GM12878 (cell line): ENCODE measurements at regions not wholly inside any gene's neighbourhood (a gene's known extent, or its start where the extent isn't known, plus 50 kb on each side); places are given as distances from the start of the nearest gene placed in this dataset.
A peak's percentile ranks its signal among the peaks of the same experiment; 100 is the strongest.

Experiments
- ATAC-seq: fragments of 200-7000 bp; cut with Tn5 transposase; 3 replicates; pipeline ENCODE4 v1.9.1; 2020; ENCODE audit warnings: mild to moderate bottlenecking, moderate library complexity
- BruUV-seq: library from RNA; stranded (reverse); fragments of 400-500 nt; replicated peaks from 2 replicates; lab custom pipeline; 2021; lab: Mats Ljungman, UMichigan
- CTCF ChIA-PET: fragments of 300-600 bp; sonication (Branson Sonifier 250); formaldehyde crosslinking; extraction: SDS; loops from one replicate; lab custom pipeline; 2021; ENCODE audit warnings: inconsistent platforms; lab: Yijun Ruan, JAX
- POLR2A ChIA-PET: fragments of 350-600 bp; formaldehyde crosslinking; extraction: SDS; loops from one replicate; lab custom pipeline; 2021; ENCODE audit warnings: inconsistent platforms; lab: Charles Lee
- RAD21 ChIA-PET: fragments of 300-600 bp; sonication (Branson Sonifier 250); formaldehyde crosslinking; loops from one replicate; lab custom pipeline; 2023; ENCODE audit warnings: antibody characterized with exemption; ENCODE audit not compliant: unreplicated experiment; lab: Charles Lee
- SMC1A ChIA-PET: fragments of 300-600 bp; sonication (Branson Sonifier 250); formaldehyde crosslinking; loops from one replicate; lab custom pipeline; 2023; ENCODE audit not compliant: unreplicated experiment, uncharacterized antibody; lab: Charles Lee
- DNase-seq: peaks from one replicate; pipeline ENCODE4 v3.0.0-alpha.2; 2011; ENCODE audit warnings: low read depth, low spot score
- FAIRE-seq: peaks from 3 replicates; lab custom pipeline; 2011; peaks lifted over from hg19 to GRCh38; lab: Jason Lieb, UNC
- H2AFZ ChIP-seq: 2 replicates; pipeline ENCODE4 v1.6.0; 2011; ENCODE audit warnings: low read depth, low read length, control low read depth; ENCODE audit not compliant: control insufficient read depth
- H3K27ac ChIP-seq: 2 replicates; pipeline ENCODE4 v1.5.1; 2011; ENCODE audit warnings: control low read depth; ENCODE audit not compliant: control insufficient read depth, insufficient read depth
- H3K27me3 ChIP-seq, 2 experiments: replicated peaks in 1 of 2; 2 replicates each; pipeline versions ENCODE4 v1.6.0 to v1.6.1; 2011; ENCODE audit warnings: low read length in 1 of 2; ENCODE audit not compliant: control insufficient read depth in 2 of 2, insufficient read depth in 2 of 2
- H3K36me3 ChIP-seq, 2 experiments: 2 replicates each; pipeline ENCODE4 v1.5.1; 2011; ENCODE audit warnings: low read length in 1 of 2; ENCODE audit not compliant: control insufficient read depth in 2 of 2, insufficient read depth in 2 of 2
- H3K4me1 ChIP-seq: 2 replicates; pipeline ENCODE4 v1.6.1; 2011; ENCODE audit warnings: mild to moderate bottlenecking, low read length, moderate library complexity, mixed read lengths; ENCODE audit not compliant: control insufficient read depth, insufficient read depth
- H3K4me2 ChIP-seq: 2 replicates; pipeline ENCODE4 v1.6.0; 2011; ENCODE audit warnings: control low read depth; ENCODE audit not compliant: control insufficient read depth, insufficient read depth
- H3K4me3 ChIP-seq: fragments of 200-600 bp; sonication (generic); 2 replicates; pipeline ENCODE4 v1.5.1; 2016
- H3K79me2 ChIP-seq: 2 replicates; pipeline ENCODE4 v1.6.0; 2011; ENCODE audit warnings: low read length; ENCODE audit not compliant: control insufficient read depth, insufficient read depth
- H3K9ac ChIP-seq: 2 replicates; pipeline ENCODE4 v1.8.0; 2011; ENCODE audit warnings: low read length, control low read depth, mixed read lengths; ENCODE audit not compliant: control insufficient read depth, insufficient read depth
- H3K9me3 ChIP-seq: replicated peaks from 3 replicates; pipeline ENCODE4 v1.5.1; 2011; ENCODE audit warnings: mild to moderate bottlenecking, low read length; ENCODE audit not compliant: control insufficient read depth, insufficient read depth
- H4K20me1 ChIP-seq: 2 replicates; pipeline ENCODE4 v1.6.0; 2011; ENCODE audit not compliant: control insufficient read depth, insufficient read depth
- BCL11A ChIP-seq: IDR thresholded peaks from 2 replicates; pipeline ENCODE4 v1.6.1; 2011; ENCODE audit warnings: low read depth, low read length
- CBFB ChIP-seq: IDR thresholded peaks from 2 replicates; pipeline ENCODE4 v1.6.1; 2016; ENCODE audit warnings: antibody characterized with exemption, low read depth
- CBX3 ChIP-seq: fragments of 200-600 bp; sonication (generic); IDR thresholded peaks from 2 replicates; pipeline ENCODE4 v1.6.1; 2016; ENCODE audit warnings: low read depth, borderline replicate concordance
- ELK1 ChIP-seq: IDR thresholded peaks from 2 replicates; pipeline ENCODE4 v1.6.1; 2012; ENCODE audit warnings: low read depth, low read length, improper control_type of control experiment
- FOS ChIP-seq: IDR thresholded peaks from 3 replicates; pipeline ENCODE4 v1.6.1; 2011; ENCODE audit warnings: borderline replicate concordance; ENCODE audit not compliant: insufficient read length; ENCODE audit errors: extremely low read depth
- IKZF2 ChIP-seq, 2 experiments: fragments of 450-650 bp; IDR thresholded peaks; 2 replicates each; pipeline ENCODE4 v1.6.1; 2017; ENCODE audit warnings: mild to moderate bottlenecking in 2 of 2, moderate library complexity in 2 of 2
- JUNB ChIP-seq: IDR thresholded peaks from 2 replicates; pipeline ENCODE4 v1.6.1; 2016; ENCODE audit warnings: antibody characterized with exemption, mild to moderate bottlenecking
- MEF2A ChIP-seq: IDR thresholded peaks from 2 replicates; pipeline ENCODE4 v1.6.1; 2011; ENCODE audit warnings: low read depth, mild to moderate bottlenecking, low read length, moderate library complexity; ENCODE audit not compliant: insufficient read depth
- STAT3 ChIP-seq: IDR thresholded peaks from 2 replicates; pipeline ENCODE4 v1.6.1; 2011; ENCODE audit warnings: low read depth, low read length, improper control_type of control experiment
- USF2 ChIP-seq: IDR thresholded peaks from 2 replicates; pipeline ENCODE4 v1.6.1; 2011; ENCODE audit warnings: low read depth, low read length, improper control_type of control experiment, borderline replicate concordance
- ZNF217 ChIP-seq: fragments of 450-650 bp; IDR thresholded peaks from 2 replicates; pipeline ENCODE4 v1.6.1; 2017; ENCODE audit warnings: antibody characterized with exemption, mild to moderate bottlenecking
- ZNF592 ChIP-seq: fragments of 450-650 bp; IDR thresholded peaks from 2 replicates; pipeline ENCODE4 v1.6.1; 2017; ENCODE audit warnings: mild to moderate bottlenecking, moderate library complexity
- WGBS: methylation state at CpG from one replicate; pipeline ENCODE4 v1.1.6; 2016; ENCODE audit warnings: low lambda C conversion rate; ENCODE audit not compliant: insufficient replicate concordance, insufficient coverage; ENCODE audit errors: missing lambda C conversion rate; 5-methylcytosine and 5-hydroxymethylcytosine counted together
- in situ Hi-C: fragments of 300-500 bp; cut with MboI; formaldehyde crosslinking; loops from 9 replicates; pipeline ENCODE4 v1.14.3; 2018; ENCODE audit warnings: mixed read lengths
- intact Hi-C: fragments of 100-400 bp; cut with micrococcal nuclease; formaldehyde crosslinking; loops from one replicate; pipeline ENCODE4 v1.14.2; 2022; ENCODE audit not compliant: unreplicated experiment

GRCh38 chr18:8951491-8951890 lies 151.0 kb upstream of the NDUFV2 start:
- CTCF ChIA-PET: no interaction called here
- SMC1A ChIA-PET: no interaction called here
- no peak overlapping the region for H3K27ac ChIP-seq
- H2AFZ ChIP-seq: no peak overlapping the region
- intact Hi-C loops (no loop called here), in situ Hi-C loops (loop anchor here (25.0 kb wide), 1 partner anchor 114 kb away; no protein-coding TSS in a partner anchor)
- peak; percentile 13 for DNase-seq
- H3K4me2 ChIP-seq: no peak overlapping the region
- H3K9ac ChIP-seq: no peak overlapping the region
- no TSS peak for BruUV-seq
- no peak for TF ChIP-seq FOS
- TF ChIP-seq JUNB: no peak
- no peak for TF ChIP-seq BCL11A
- TF ChIP-seq MEF2A: no peak
- TF ChIP-seq ELK1: no peak
- no peak for TF ChIP-seq ZNF217
- no peak for TF ChIP-seq ZNF592
- TF ChIP-seq USF2: no peak
- no peak for TF ChIP-seq STAT3
- TF ChIP-seq CBX3: no peak
- TF ChIP-seq IKZF2 (IDR thresholded peaks at IDR 0.05): no peak
- TF ChIP-seq CBFB: no peak
- H3K27me3 ChIP-seq: no peaks in the 10 kb centered on the region; a peak in 1 of 4 replicates
- no peaks in the 10 kb centered on the region for H3K36me3 ChIP-seq
- RAD21 ChIA-PET: no interaction called here
- H3K4me1 ChIP-seq: no peaks in the 10 kb centered on the region
- WGBS: 17% methylated on average over 2 of the region's 2 CpGs
- ATAC-seq: no peak
- no peaks in the 10 kb centered on the region for H3K9me3 ChIP-seq
- H4K20me1 ChIP-seq: no peaks in the 10 kb centered on the region
- POLR2A ChIA-PET: no interaction called here
- no peak overlapping the region for H3K4me3 ChIP-seq
- no peak for FAIRE-seq
- no peaks in the 10 kb centered on the region for H3K79me2 ChIP-seq
